IMR-90 (cell line): ENCODE measurements at regions not wholly inside any gene's neighbourhood (a gene's known extent, or its start where the extent isn't known, plus 50 kb on each side); places are given as distances from the start of the nearest gene placed in this dataset.

ENCODE experiments used
- ATAC-seq: fragments of 200-7000 bp; cut with Tn5 transposase; 2 replicates; pipeline ENCODE4 v1.9.1; 2020; ENCODE audit warnings: low read depth, mild to moderate bottlenecking, moderate library complexity
- BruUV-seq: library from RNA; stranded (reverse); fragments of 400-500 nt; replicated peaks from 2 replicates; lab custom pipeline; 2021; lab: Mats Ljungman, UMichigan
- CTCF ChIA-PET: fragments of 300-600 bp; formaldehyde crosslinking; extraction: SDS; loops from one replicate; lab custom pipeline; 2021; ENCODE audit warnings: antibody characterized with exemption; lab: Yijun Ruan, JAX
- POLR2A ChIA-PET: fragments of 300-600 bp; sonication (Branson Sonifier 250); formaldehyde crosslinking; loops from one replicate; lab custom pipeline; 2022; ENCODE audit warnings: antibody characterized with exemption; ENCODE audit not compliant: unreplicated experiment; lab: Charles Lee
- DNase-seq: peaks from one replicate; pipeline ENCODE4 v3.0.0; 2013
- H2AFZ ChIP-seq: replicated peaks from 2 replicates; pipeline ENCODE3; 2013; ENCODE audit warnings: low read length, mild to moderate bottlenecking; ENCODE audit not compliant: poor library complexity
- H2AK5ac ChIP-seq: 2 replicates; pipeline ENCODE4 v1.6.1; 2013; ENCODE audit warnings: low read depth, low read length, inconsistent platforms
- H2AK9ac ChIP-seq: replicated peaks from 2 replicates; pipeline ENCODE3; 2013; ENCODE audit warnings: mild to moderate bottlenecking, low read depth, low read length, moderate library complexity; ENCODE audit not compliant: poor library complexity
- H2BK120ac ChIP-seq: 2 replicates; pipeline ENCODE4 v1.6.1; 2013; ENCODE audit warnings: low read depth, low read length, inconsistent platforms
- H2BK15ac ChIP-seq: 3 replicates; pipeline ENCODE4 v1.6.1; 2013; ENCODE audit warnings: low read depth, low read length, inconsistent platforms
- H2BK20ac ChIP-seq: 2 replicates; pipeline ENCODE4 v1.6.1; 2013; ENCODE audit warnings: low read depth, mild to moderate bottlenecking, inconsistent platforms, low read length, moderate library complexity
- H2BK5ac ChIP-seq: 2 replicates; pipeline ENCODE4 v1.6.1; 2013; ENCODE audit warnings: mild to moderate bottlenecking, low read depth, low read length, inconsistent platforms; ENCODE audit not compliant: poor library complexity, severe bottlenecking
- H3K14ac ChIP-seq: replicated peaks from 2 replicates; pipeline ENCODE4 v1.6.1; 2013; ENCODE audit warnings: low read depth, low read length, inconsistent platforms
- H3K18ac ChIP-seq: 2 replicates; pipeline ENCODE4 v1.6.1; 2013; ENCODE audit warnings: low read depth, low read length, control low read depth
- H3K23ac ChIP-seq: 2 replicates; pipeline ENCODE4 v1.6.1; 2013; ENCODE audit warnings: low read depth, low read length, inconsistent platforms
- H3K27ac ChIP-seq: 2 replicates; pipeline ENCODE4 v1.5.1; 2013; ENCODE audit warnings: mild to moderate bottlenecking, control low read depth, low read length; ENCODE audit not compliant: insufficient read depth
- H3K27me3 ChIP-seq: 2 replicates; pipeline ENCODE4 v1.6.1; 2013; ENCODE audit warnings: low read length; ENCODE audit not compliant: control insufficient read depth, insufficient read depth
- H3K36me3 ChIP-seq: 2 replicates; pipeline ENCODE4 v1.6.1; 2013; ENCODE audit warnings: low read length, mixed read lengths; ENCODE audit not compliant: control insufficient read depth, insufficient read depth
- H3K4ac ChIP-seq: 2 replicates; pipeline ENCODE4 v1.6.1; 2013; ENCODE audit warnings: low read depth, low read length, inconsistent platforms
- H3K4me1 ChIP-seq: 2 replicates; pipeline ENCODE4 v1.6.1; 2013; ENCODE audit warnings: low read length, mixed read lengths; ENCODE audit not compliant: control insufficient read depth, insufficient read depth
- H3K4me2 ChIP-seq: 2 replicates; pipeline ENCODE4 v1.6.1; 2013; ENCODE audit warnings: low read depth, mild to moderate bottlenecking, control low read depth, low read length, moderate library complexity
- H3K4me3 ChIP-seq: 2 replicates; pipeline ENCODE4 v1.5.1; 2013; ENCODE audit warnings: low read depth, mild to moderate bottlenecking, control low read depth, low read length, moderate library complexity; ENCODE audit not compliant: insufficient read depth
- H3K56ac ChIP-seq: 2 replicates; pipeline ENCODE4 v1.6.1; 2013; ENCODE audit warnings: low read length, inconsistent platforms; ENCODE audit not compliant: insufficient read depth; ENCODE audit errors: extremely low read depth
- H3K79me1 ChIP-seq, 2 experiments: 2 replicates each; pipeline ENCODE4 v1.6.1; 2013; ENCODE audit warnings: low read length in 2 of 2, inconsistent platforms in 1 of 2, low read depth in 1 of 2
- H3K9ac ChIP-seq: 2 replicates; pipeline ENCODE4 v1.6.1; 2013; ENCODE audit warnings: low read depth, low read length, control low read depth
- H3K9me1 ChIP-seq: 2 replicates; pipeline ENCODE4 v1.6.1; 2013; ENCODE audit warnings: low read length, inconsistent platforms; ENCODE audit not compliant: insufficient read depth
- H3K9me3 ChIP-seq: 2 replicates; pipeline ENCODE4 v1.6.1; 2013; ENCODE audit warnings: low read length; ENCODE audit not compliant: control insufficient read depth, insufficient read depth
- H4K20me1 ChIP-seq: 2 replicates; pipeline ENCODE4 v1.6.1; 2013; ENCODE audit warnings: low read length, inconsistent platforms; ENCODE audit not compliant: insufficient read depth
- H4K5ac ChIP-seq: 2 replicates; pipeline ENCODE4 v1.6.1; 2013; ENCODE audit warnings: mild to moderate bottlenecking, low read depth, low read length, control low read depth
- H4K8ac ChIP-seq, 2 experiments: 2 replicates each; pipeline ENCODE4 v1.6.1; 2013; ENCODE audit warnings: low read depth in 2 of 2, low read length in 2 of 2, control low read depth in 1 of 2, inconsistent platforms in 1 of 2
- H4K91ac ChIP-seq: 2 replicates; pipeline ENCODE4 v1.6.1; 2013; ENCODE audit warnings: low read depth, low read length, inconsistent platforms; ENCODE audit not compliant: insufficient read depth
- BHLHE40 ChIP-seq: fragments of 150-350 bp; IDR thresholded peaks from 2 replicates; pipeline ENCODE4 v1.6.1; 2016; ENCODE audit warnings: mild to moderate bottlenecking, low read depth, low read length
- CTCF ChIP-seq: conservative IDR thresholded peaks from 2 replicates; pipeline ENCODE4 v1.5.1; 2012; ENCODE audit warnings: mild to moderate bottlenecking, low read depth, low read length, improper control_type of control experiment
- FOS ChIP-seq: fragments of 150-350 bp; IDR thresholded peaks from 2 replicates; pipeline ENCODE4 v1.6.1; 2016; ENCODE audit warnings: low read depth, low read length
- RAD21 ChIP-seq: IDR thresholded peaks from 2 replicates; pipeline ENCODE4 v1.6.1; 2012; ENCODE audit warnings: low read length, improper control_type of control experiment
- SMC3 ChIP-seq: fragments of 150-350 bp; IDR thresholded peaks from 2 replicates; pipeline ENCODE4 v1.6.1; 2016; ENCODE audit warnings: low read depth, mild to moderate bottlenecking, antibody characterized with exemption, low read length, moderate library complexity
- WGBS, 2 experiments: methylation state at CpG; one replicate each; pipeline versions ENCODE4 v1.1.5 to v1.1.7; 2013; ENCODE audit warnings: missing lambda C conversion rate in 2 of 2; ENCODE audit not compliant: insufficient read length in 1 of 2; ENCODE audit errors: extremely low coverage in 2 of 2; 5-methylcytosine and 5-hydroxymethylcytosine counted together
- dilution Hi-C: fragments of 300-500 bp; cut with HindIII; formaldehyde crosslinking; loops from one replicate; pipeline ENCODE4 v1.14.3; 2018; ENCODE audit warnings: low sequenced_read_pairs; ENCODE audit not compliant: unreplicated experiment
- in situ Hi-C: fragments of 300-500 bp; cut with MboI; formaldehyde crosslinking; loops from 3 replicates; pipeline ENCODE4 v1.14.3; 2019; ENCODE audit warnings: low sequenced_read_pairs, inconsistent platforms, mixed read lengths
- intact Hi-C: fragments of 100-400 bp; cut with micrococcal nuclease; formaldehyde crosslinking; loops from 2 replicates; pipeline ENCODE4 v1.10.0; 2022
- TF ChIP-seq, protein P1 (sequence below): fragments of 150-350 bp; IDR thresholded peaks from 2 replicates; pipeline ENCODE4 v1.6.1; 2017; ENCODE audit warnings: mild to moderate bottlenecking, antibody characterized with exemption, low read length, low read depth

GRCh38 chr3:5428607-5429516 lies 241.4 kb downstream of the EDEM1 start:
- Histone ChIP-seq H3K14ac (no peak overlapping the region), H3K4me1 (no peaks in the 10 kb centered on the region), H3K4me3 (no peak overlapping the region), H3K27ac (no peak overlapping the region), H4K5ac (no peak overlapping the region), H3K79me1 (no peaks in the 10 kb centered on the region), H3K56ac (no peak overlapping the region), H4K8ac (no peak overlapping the region), H3K4ac (no peak overlapping the region), H2BK5ac (no peak overlapping the region), H4K91ac (no peak overlapping the region), H3K27me3 (no peaks in the 10 kb centered on the region), H2AK5ac (no peak overlapping the region), H3K36me3 (no peaks in the 10 kb centered on the region), H2BK15ac (no peak overlapping the region), H3K9ac (no peak overlapping the region), H3K4me2 (no peak overlapping the region), H3K23ac (no peak overlapping the region), H3K9me1 (no peaks in the 10 kb centered on the region), H2BK20ac (no peak overlapping the region), H2AK9ac (no peak overlapping the region), H2AFZ (no peak overlapping the region), H2BK120ac (no peak overlapping the region), H3K18ac (no peak overlapping the region), H4K20me1 (no peaks in the 10 kb centered on the region), H3K9me3 (peaks cover 5% of the 10 kb centered on the region; the same call in 1 of the 2 replicates)
- CTCF ChIA-PET, result no interaction called here
- in situ Hi-C loops, result no loop called here
- dilution Hi-C loops, result no loop called here
- intact Hi-C loops, result no loop called here
- no TSS peak for BruUV-seq
- WGBS, 2 experiments, result 0% methylated on average over 3 of the region's 10 CpGs; no CpG with 5 or more reads in 1 of the 2 experiments
- POLR2A ChIA-PET, result no interaction called here
- TF ChIP-seq SMC3 (no peak), BHLHE40 (no peak), FOS (no peak), RAD21 (no peak), CTCF (no peak)
- TF ChIP-seq, protein P1, sequence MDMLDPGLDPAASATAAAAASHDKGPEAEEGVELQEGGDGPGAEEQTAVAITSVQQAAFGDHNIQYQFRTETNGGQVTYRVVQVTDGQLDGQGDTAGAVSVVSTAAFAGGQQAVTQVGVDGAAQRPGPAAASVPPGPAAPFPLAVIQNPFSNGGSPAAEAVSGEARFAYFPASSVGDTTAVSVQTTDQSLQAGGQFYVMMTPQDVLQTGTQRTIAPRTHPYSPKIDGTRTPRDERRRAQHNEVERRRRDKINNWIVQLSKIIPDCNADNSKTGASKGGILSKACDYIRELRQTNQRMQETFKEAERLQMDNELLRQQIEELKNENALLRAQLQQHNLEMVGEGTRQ, result no peak
- no peak for ATAC-seq
- DNase-seq, result no peak
